ENCODE measurements at regions not wholly inside any gene's neighbourhood (a gene's known extent, or its start where the extent isn't known, plus 50 kb on each side); places are given as distances from the start of the nearest gene placed in this dataset.

- Mint-ChIP-seq H3K9me3 (ENCODE audit: unreplicated experiment) (peaks cover 4% of the 10 kb centered on the region), H3K4me3 (ENCODE audit: unreplicated experiment) (no peak overlapping the region), H3K27me3 (ENCODE audit: unreplicated experiment) (no peaks in the 10 kb centered on the region), H3K4me1 (ENCODE audit: unreplicated experiment) (no peaks in the 10 kb centered on the region), H3K36me3 (ENCODE audit: low read depth, unreplicated experiment) (no peaks in the 10 kb centered on the region), H3K27ac (ENCODE audit: unreplicated experiment) (no peak overlapping the region)
- TF ChIP-seq, protein P1, sequence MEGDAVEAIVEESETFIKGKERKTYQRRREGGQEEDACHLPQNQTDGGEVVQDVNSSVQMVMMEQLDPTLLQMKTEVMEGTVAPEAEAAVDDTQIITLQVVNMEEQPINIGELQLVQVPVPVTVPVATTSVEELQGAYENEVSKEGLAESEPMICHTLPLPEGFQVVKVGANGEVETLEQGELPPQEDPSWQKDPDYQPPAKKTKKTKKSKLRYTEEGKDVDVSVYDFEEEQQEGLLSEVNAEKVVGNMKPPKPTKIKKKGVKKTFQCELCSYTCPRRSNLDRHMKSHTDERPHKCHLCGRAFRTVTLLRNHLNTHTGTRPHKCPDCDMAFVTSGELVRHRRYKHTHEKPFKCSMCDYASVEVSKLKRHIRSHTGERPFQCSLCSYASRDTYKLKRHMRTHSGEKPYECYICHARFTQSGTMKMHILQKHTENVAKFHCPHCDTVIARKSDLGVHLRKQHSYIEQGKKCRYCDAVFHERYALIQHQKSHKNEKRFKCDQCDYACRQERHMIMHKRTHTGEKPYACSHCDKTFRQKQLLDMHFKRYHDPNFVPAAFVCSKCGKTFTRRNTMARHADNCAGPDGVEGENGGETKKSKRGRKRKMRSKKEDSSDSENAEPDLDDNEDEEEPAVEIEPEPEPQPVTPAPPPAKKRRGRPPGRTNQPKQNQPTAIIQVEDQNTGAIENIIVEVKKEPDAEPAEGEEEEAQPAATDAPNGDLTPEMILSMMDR (IDR thresholded peaks at IDR 0.05; ENCODE audit: unreplicated experiment): no peak
- DNase-seq (ENCODE audit: low spot score): no peak
Measured at GRCh38 chr3:118036215-118036614, 998.4 kb downstream of the IGSF11 start.

- Mint-ChIP-seq H3K27ac (ENCODE audit: unreplicated experiment) (no peak overlapping the region), H3K27me3 (ENCODE audit: unreplicated experiment) (no peaks in the 10 kb centered on the region), H3K9me3 (ENCODE audit: unreplicated experiment) (no peaks in the 10 kb centered on the region), H3K36me3 (ENCODE audit: low read depth, unreplicated experiment) (no peaks in the 10 kb centered on the region), H3K4me1 (ENCODE audit: unreplicated experiment) (no peaks in the 10 kb centered on the region), H3K4me3 (ENCODE audit: unreplicated experiment) (no peak overlapping the region)
- TF ChIP-seq, protein P1 (IDR thresholded peaks at IDR 0.05; ENCODE audit: unreplicated experiment): no peak
- DNase-seq (ENCODE audit: low spot score): no peak
Measured at GRCh38 chr3:118055381-118055780, 979.3 kb downstream of the IGSF11 start.

DNA sequence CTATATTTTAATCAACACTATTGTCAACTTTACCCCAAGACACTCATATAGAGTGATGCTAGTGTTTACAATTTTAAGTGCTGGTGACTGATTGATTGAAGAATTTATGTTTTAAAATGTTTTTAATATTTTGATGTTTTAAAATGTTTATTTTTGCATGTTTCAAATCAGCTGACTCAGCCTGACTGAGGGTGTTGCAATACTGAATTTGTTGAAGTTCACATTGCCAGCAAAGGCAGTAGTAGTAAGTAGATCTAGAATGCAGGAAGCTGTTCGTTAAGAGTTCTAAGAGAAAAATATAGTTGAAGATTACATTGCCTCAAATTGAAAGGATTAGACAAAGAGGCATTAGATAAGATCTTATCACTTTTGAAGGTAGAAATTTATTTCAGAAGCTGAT, 977.6 kb downstream of the IGSF11 start:
- TF ChIP-seq, protein P1 (IDR thresholded peaks at IDR 0.05; ENCODE audit: unreplicated experiment): no peak
- Mint-ChIP-seq H3K36me3 (ENCODE audit: low read depth, unreplicated experiment) (no peaks in the 10 kb centered on the region), H3K9me3 (ENCODE audit: unreplicated experiment) (no peaks in the 10 kb centered on the region), H3K4me1 (ENCODE audit: unreplicated experiment) (no peaks in the 10 kb centered on the region), H3K27me3 (ENCODE audit: unreplicated experiment) (no peaks in the 10 kb centered on the region), H3K27ac (ENCODE audit: unreplicated experiment) (no peak overlapping the region), H3K4me3 (ENCODE audit: unreplicated experiment) (no peak overlapping the region)
- no peak for DNase-seq (ENCODE audit: low spot score)

GRCh38 chr3:118059096-118059495, 975.5 kb downstream of the IGSF11 start:
- H3K27me3 Mint-ChIP-seq (ENCODE audit: unreplicated experiment): no peaks in the 10 kb centered on the region
- no peak overlapping the region for H3K27ac Mint-ChIP-seq (ENCODE audit: unreplicated experiment)
- no peak for DNase-seq (ENCODE audit: low spot score)
- TF ChIP-seq, protein P1 (IDR thresholded peaks at IDR 0.05; ENCODE audit: unreplicated experiment): no peak
- H3K4me3 Mint-ChIP-seq (ENCODE audit: unreplicated experiment): no peak overlapping the region
- no peaks in the 10 kb centered on the region for H3K9me3 Mint-ChIP-seq (ENCODE audit: unreplicated experiment)
- H3K36me3 Mint-ChIP-seq (ENCODE audit: low read depth, unreplicated experiment): no peaks in the 10 kb centered on the region
- H3K4me1 Mint-ChIP-seq (ENCODE audit: unreplicated experiment): no peaks in the 10 kb centered on the region

- DNase-seq (ENCODE audit: low spot score): no peak
- TF ChIP-seq, protein P1 (IDR thresholded peaks at IDR 0.05; ENCODE audit: unreplicated experiment): no peak
- Mint-ChIP-seq H3K9me3 (ENCODE audit: unreplicated experiment) (no peaks in the 10 kb centered on the region), H3K27me3 (ENCODE audit: unreplicated experiment) (no peaks in the 10 kb centered on the region), H3K27ac (ENCODE audit: unreplicated experiment) (no peak overlapping the region), H3K4me3 (ENCODE audit: unreplicated experiment) (no peak overlapping the region), H3K4me1 (ENCODE audit: unreplicated experiment) (no peaks in the 10 kb centered on the region), H3K36me3 (ENCODE audit: low read depth, unreplicated experiment) (no peaks in the 10 kb centered on the region)
Measured at GRCh38 chr3:118067439-118067838, 967.2 kb downstream of the IGSF11 start.
